Mesendoderm (in vitro differentiated cells): ENCODE measurements at regions not wholly inside any gene's neighbourhood (a gene's known extent, or its start where the extent isn't known, plus 50 kb on each side); places are given as distances from the start of the nearest gene placed in this dataset.

Experiments used
- DNase-seq: peaks from one replicate; pipeline ENCODE4 v3.0.0; 2013
- H2AK5ac ChIP-seq: 2 replicates; pipeline ENCODE4 v1.6.1; 2013; ENCODE audit warnings: low read length, inconsistent platforms
- H2BK120ac ChIP-seq: 2 replicates; pipeline ENCODE4 v1.6.1; 2013; ENCODE audit warnings: low read depth, mild to moderate bottlenecking, low read length, moderate library complexity, mixed read lengths
- H2BK15ac ChIP-seq: replicated peaks from 2 replicates; pipeline ENCODE4 v1.6.1; 2013; ENCODE audit warnings: low read depth, mild to moderate bottlenecking, moderate library complexity
- H2BK5ac ChIP-seq: 2 replicates; pipeline ENCODE4 v1.6.1; 2013; ENCODE audit warnings: low read length, inconsistent platforms
- H3K18ac ChIP-seq: 2 replicates; pipeline ENCODE4 v1.6.1; 2013; ENCODE audit warnings: mild to moderate bottlenecking, low read length, mixed read lengths
- H3K23ac ChIP-seq: one replicate; pipeline ENCODE4 v1.6.1; 2013; ENCODE audit warnings: low read length
- H3K27ac ChIP-seq: 2 replicates; pipeline ENCODE4 v1.5.1; 2013; ENCODE audit warnings: low read depth, mild to moderate bottlenecking, inconsistent platforms, low read length, moderate library complexity
- H3K27me3 ChIP-seq: 2 replicates; pipeline ENCODE4 v1.6.1; 2013; ENCODE audit warnings: low read length, control low read depth, mild to moderate bottlenecking, inconsistent platforms; ENCODE audit not compliant: insufficient read depth, poor library complexity
- H3K36me3 ChIP-seq: 2 replicates; pipeline ENCODE4 v1.6.1; 2013; ENCODE audit warnings: low read length, inconsistent platforms; ENCODE audit not compliant: control insufficient read depth, insufficient read depth
- H3K4ac ChIP-seq: one replicate; pipeline ENCODE4 v1.6.1; 2013; ENCODE audit warnings: low read depth, mild to moderate bottlenecking, low read length, moderate library complexity
- H3K4me1 ChIP-seq: 2 replicates; pipeline ENCODE4 v1.6.1; 2013; ENCODE audit warnings: low read depth, low read length, inconsistent platforms; ENCODE audit not compliant: control insufficient read depth
- H3K4me2 ChIP-seq: 2 replicates; pipeline ENCODE4 v1.6.1; 2013; ENCODE audit warnings: low read length
- H3K4me3 ChIP-seq: 2 replicates; pipeline ENCODE4 v1.5.1; 2013; ENCODE audit warnings: mild to moderate bottlenecking, low read length
- H3K56ac ChIP-seq: one replicate; pipeline ENCODE4 v1.6.1; 2013; ENCODE audit warnings: low read length
- H3K79me1 ChIP-seq: 2 replicates; pipeline ENCODE4 v1.6.1; 2013; ENCODE audit warnings: low read length, inconsistent platforms
- H3K79me2 ChIP-seq: 2 replicates; pipeline ENCODE4 v1.6.1; 2013; ENCODE audit warnings: mild to moderate bottlenecking, low read length; ENCODE audit not compliant: control insufficient read depth, insufficient read depth
- H3K9ac ChIP-seq: 2 replicates; pipeline ENCODE4 v1.6.1; 2013; ENCODE audit warnings: low read length, inconsistent platforms
- H4K5ac ChIP-seq: one replicate; pipeline ENCODE4 v1.6.1; 2013; ENCODE audit warnings: low read length
- H4K8ac ChIP-seq: one replicate; pipeline ENCODE4 v1.6.1; 2013; ENCODE audit warnings: low read depth, mild to moderate bottlenecking, control low read depth, low read length, moderate library complexity
- WGBS: extraction: QIAGEN DNeasy Blood & Tissue Kit; methylation state at CpG from one replicate; pipeline ENCODE4 v1.1.7; 2013; ENCODE audit warnings: low lambda C conversion rate, missing lambda C conversion rate; ENCODE audit not compliant: insufficient coverage; ENCODE audit errors: extremely low coverage; 5-methylcytosine and 5-hydroxymethylcytosine counted together

- Histone ChIP-seq H2AK5ac (no peak overlapping the region), H2BK120ac (no peak overlapping the region), H3K4me2 (no peak overlapping the region), H3K79me1 (no peaks in the 10 kb centered on the region), H2BK15ac (no peak overlapping the region), H4K8ac (no peak overlapping the region), H3K4me3 (no peak overlapping the region), H3K27ac (no peak overlapping the region), H3K9ac (no peak overlapping the region), H2BK5ac (no peak overlapping the region), H4K5ac (no peak overlapping the region), H3K4me1 (no peaks in the 10 kb centered on the region), H3K18ac (no peak overlapping the region), H3K23ac (no peak overlapping the region), H3K79me2 (no peaks in the 10 kb centered on the region), H3K56ac (no peak overlapping the region), H3K36me3 (no peaks in the 10 kb centered on the region), H3K4ac (no peak overlapping the region), H3K27me3 (peaks cover 25% of the 10 kb centered on the region)
- peak; percentile 16 for DNase-seq
- no CpG with 5 or more reads among the region's 50 CpGs for WGBS
Measured at GRCh38 chr15:77818484-77819047, 185.9 kb upstream of the LINGO1 start.

- no CpG with 5 or more reads among the region's 9 CpGs for WGBS
- no peak overlapping the region for H2BK120ac ChIP-seq
- H3K27ac ChIP-seq = no peak overlapping the region
- DNase-seq = no peak
- H3K4me2 ChIP-seq = no peak overlapping the region
- no peak overlapping the region for H3K23ac ChIP-seq
- H3K4ac ChIP-seq = no peak overlapping the region
- H4K5ac ChIP-seq = no peak overlapping the region
- no peak overlapping the region for H4K8ac ChIP-seq
- H3K36me3 ChIP-seq = no peaks in the 10 kb centered on the region
- no peaks in the 10 kb centered on the region for H3K4me1 ChIP-seq
- no peaks in the 10 kb centered on the region for H3K79me2 ChIP-seq
- peaks cover 25% of the 10 kb centered on the region for H3K27me3 ChIP-seq
- no peaks in the 10 kb centered on the region for H3K79me1 ChIP-seq
- no peak overlapping the region for H3K4me3 ChIP-seq
- no peak overlapping the region for H3K56ac ChIP-seq
- no peak overlapping the region for H2AK5ac ChIP-seq
- H3K9ac ChIP-seq = no peak overlapping the region
- H3K18ac ChIP-seq = no peak overlapping the region
- no peak overlapping the region for H2BK5ac ChIP-seq
- H2BK15ac ChIP-seq = no peak overlapping the region
Measured at GRCh38 chr15:77817434-77817833, 184.7 kb upstream of the LINGO1 start.

- H2BK5ac ChIP-seq = no peak overlapping the region
Measured at GRCh38 chr15:77816983-77817382, 184.3 kb upstream of the LINGO1 start.

GRCh38 chr15:77815015-77815414, 182.3 kb upstream of the LINGO1 start:
- Histone ChIP-seq H3K4me3 (no peak overlapping the region), H3K4ac (no peak overlapping the region), H3K9ac (no peak overlapping the region), H3K36me3 (no peaks in the 10 kb centered on the region), H4K8ac (no peak overlapping the region), H3K23ac (no peak overlapping the region), H2AK5ac (no peak overlapping the region), H3K56ac (no peak overlapping the region), H3K4me1 (no peaks in the 10 kb centered on the region), H4K5ac (no peak overlapping the region), H3K4me2 (no peak overlapping the region), H3K18ac (no peak overlapping the region), H2BK15ac (no peak overlapping the region), H3K27ac (no peak overlapping the region), H2BK5ac (no peak overlapping the region), H3K79me2 (no peaks in the 10 kb centered on the region), H3K27me3 (peaks cover 17% of the 10 kb centered on the region), H3K79me1 (no peaks in the 10 kb centered on the region), H2BK120ac (no peak overlapping the region)
- WGBS = no CpG with 5 or more reads among the region's 7 CpGs
- DNase-seq = no peak

More at GRCh38 chr15:77816983-77817382, 184.3 kb upstream of the LINGO1 start:
- no peaks in the 10 kb centered on the region for H3K79me2 ChIP-seq
- no peak overlapping the region for H3K4me2 ChIP-seq
- no peak overlapping the region for H3K18ac ChIP-seq
- no peak overlapping the region for H3K4me3 ChIP-seq
- H4K5ac ChIP-seq = no peak overlapping the region
- H2AK5ac ChIP-seq = no peak overlapping the region
- WGBS = no CpG with 5 or more reads among the region's 7 CpGs
- no peak overlapping the region for H3K23ac ChIP-seq
- H3K36me3 ChIP-seq = no peaks in the 10 kb centered on the region
- H3K4me1 ChIP-seq = no peaks in the 10 kb centered on the region
- DNase-seq = no peak
- no peak overlapping the region for H3K4ac ChIP-seq
- H3K27me3 ChIP-seq = peaks cover 25% of the 10 kb centered on the region
- no peak overlapping the region for H3K27ac ChIP-seq
- no peak overlapping the region for H2BK120ac ChIP-seq
- H3K79me1 ChIP-seq = no peaks in the 10 kb centered on the region
- no peak overlapping the region for H4K8ac ChIP-seq
- no peak overlapping the region for H3K9ac ChIP-seq
- no peak overlapping the region for H3K56ac ChIP-seq
- no peak overlapping the region for H2BK15ac ChIP-seq

GRCh38 chr15:77812664-77813063, 180.0 kb upstream of the LINGO1 start:
- Histone ChIP-seq H4K5ac (no peak overlapping the region), H3K79me2 (no peaks in the 10 kb centered on the region), H3K56ac (no peak overlapping the region), H4K8ac (no peak overlapping the region), H3K4ac (no peak overlapping the region), H3K23ac (no peak overlapping the region), H3K4me1 (no peaks in the 10 kb centered on the region), H3K27me3 (peaks cover 1% of the 10 kb centered on the region), H3K9ac (no peak overlapping the region), H3K4me3 (no peak overlapping the region), H3K18ac (no peak overlapping the region), H2AK5ac (no peak overlapping the region), H2BK5ac (no peak overlapping the region), H3K79me1 (no peaks in the 10 kb centered on the region), H2BK120ac (no peak overlapping the region), H3K4me2 (no peak overlapping the region), H3K36me3 (no peaks in the 10 kb centered on the region), H2BK15ac (no peak overlapping the region), H3K27ac (no peak overlapping the region)
- no peak for DNase-seq
- no CpG with 5 or more reads among the region's 10 CpGs for WGBS

GRCh38 chr15:77811270-77811669, 178.6 kb upstream of the LINGO1 start:
- Histone ChIP-seq H3K56ac (no peak overlapping the region), H3K4ac (no peak overlapping the region), H3K27me3 (no peaks in the 10 kb centered on the region), H3K4me3 (no peak overlapping the region), H3K9ac (no peak overlapping the region), H2AK5ac (no peak overlapping the region), H3K36me3 (no peaks in the 10 kb centered on the region), H2BK5ac (no peak overlapping the region), H3K79me1 (no peaks in the 10 kb centered on the region), H4K5ac (no peak overlapping the region), H3K4me2 (no peak overlapping the region), H3K23ac (no peak overlapping the region), H2BK120ac (no peak overlapping the region), H4K8ac (no peak overlapping the region), H3K18ac (no peak overlapping the region), H3K4me1 (no peaks in the 10 kb centered on the region), H3K79me2 (no peaks in the 10 kb centered on the region), H2BK15ac (no peak overlapping the region), H3K27ac (no peak overlapping the region)
- no CpG with 5 or more reads among the region's 5 CpGs for WGBS
- DNase-seq = no peak
